ENCODE measurements at regions not wholly inside any gene's neighbourhood (a gene's known extent, or its start where the extent isn't known, plus 50 kb on each side); places are given as distances from the start of the nearest gene placed in this dataset.

DNA sequence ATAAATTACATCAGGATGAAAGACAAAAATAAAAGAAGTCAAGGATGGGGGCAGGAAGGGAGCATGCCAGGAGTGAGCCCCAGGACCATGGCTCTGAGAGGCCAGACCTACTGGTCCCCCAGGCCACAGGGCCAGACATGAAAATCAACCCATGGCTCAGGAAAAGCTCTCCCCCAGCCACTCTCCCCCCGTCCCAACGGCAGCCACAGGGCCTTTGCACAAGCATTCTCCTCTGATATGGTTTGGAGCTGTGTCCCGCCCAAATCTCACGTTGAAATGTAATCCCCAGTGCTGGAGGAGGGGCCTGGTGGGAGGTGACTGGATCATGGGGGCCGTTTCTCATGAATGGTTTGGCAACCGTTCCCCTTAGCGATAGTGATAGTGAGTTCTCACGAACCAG, 80.8 kb upstream of the ANO1 start:
- TF ChIP-seq, protein P1, sequence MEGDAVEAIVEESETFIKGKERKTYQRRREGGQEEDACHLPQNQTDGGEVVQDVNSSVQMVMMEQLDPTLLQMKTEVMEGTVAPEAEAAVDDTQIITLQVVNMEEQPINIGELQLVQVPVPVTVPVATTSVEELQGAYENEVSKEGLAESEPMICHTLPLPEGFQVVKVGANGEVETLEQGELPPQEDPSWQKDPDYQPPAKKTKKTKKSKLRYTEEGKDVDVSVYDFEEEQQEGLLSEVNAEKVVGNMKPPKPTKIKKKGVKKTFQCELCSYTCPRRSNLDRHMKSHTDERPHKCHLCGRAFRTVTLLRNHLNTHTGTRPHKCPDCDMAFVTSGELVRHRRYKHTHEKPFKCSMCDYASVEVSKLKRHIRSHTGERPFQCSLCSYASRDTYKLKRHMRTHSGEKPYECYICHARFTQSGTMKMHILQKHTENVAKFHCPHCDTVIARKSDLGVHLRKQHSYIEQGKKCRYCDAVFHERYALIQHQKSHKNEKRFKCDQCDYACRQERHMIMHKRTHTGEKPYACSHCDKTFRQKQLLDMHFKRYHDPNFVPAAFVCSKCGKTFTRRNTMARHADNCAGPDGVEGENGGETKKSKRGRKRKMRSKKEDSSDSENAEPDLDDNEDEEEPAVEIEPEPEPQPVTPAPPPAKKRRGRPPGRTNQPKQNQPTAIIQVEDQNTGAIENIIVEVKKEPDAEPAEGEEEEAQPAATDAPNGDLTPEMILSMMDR (IDR thresholded peaks at IDR 0.05 in 4 of 5, conservative IDR thresholded peaks at IDR 0.05 in 1 of 5): no peak
- no peak for TF ChIP-seq POLR2A (IDR thresholded peaks at IDR 0.05)
